ENCODE measurements at regions not wholly inside any gene's neighbourhood (a gene's known extent, or its start where the extent isn't known, plus 50 kb on each side); places are given as distances from the start of the nearest gene placed in this dataset.
"Not testable (repeated sequence)": the region's sequence is repeated elsewhere in the genome, so short reads cannot be mapped to it uniquely, and the experiment has no call there.

DNA sequence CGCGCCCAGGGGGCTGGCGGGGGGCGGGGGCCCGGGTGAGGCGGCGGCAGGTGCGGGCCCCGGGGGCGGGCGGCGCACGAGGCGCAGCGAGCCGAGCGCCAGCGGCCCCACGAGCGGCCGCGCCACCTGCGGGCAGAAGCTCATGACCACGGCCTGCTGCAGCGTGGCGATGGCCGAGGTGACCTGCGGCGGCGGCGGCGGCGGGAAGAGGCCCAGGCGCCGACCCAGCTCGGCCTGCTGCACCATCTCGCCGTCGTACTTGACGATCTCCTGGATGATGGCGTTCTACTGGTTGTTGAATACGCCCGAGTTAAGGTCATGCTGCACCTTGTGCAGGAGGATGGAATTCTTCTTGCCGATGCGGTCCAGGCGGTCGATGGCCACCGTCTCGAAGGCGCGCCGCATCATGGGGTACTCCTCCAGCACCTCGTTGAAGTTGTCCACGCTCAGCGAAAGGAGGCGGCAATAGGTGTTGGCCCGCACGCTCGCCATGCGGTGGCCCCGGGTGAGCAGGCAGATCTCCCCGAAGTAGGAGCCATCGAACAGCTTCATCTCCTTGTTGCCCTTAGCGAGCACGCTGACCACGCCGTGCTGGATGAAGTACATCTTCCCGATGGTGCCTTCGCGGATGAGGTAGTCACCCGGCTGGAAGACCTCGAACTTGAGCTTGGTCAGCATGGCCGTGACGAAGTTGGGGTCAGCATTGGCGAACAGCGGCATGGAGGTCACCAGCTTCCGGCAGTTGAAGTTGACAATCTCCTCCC lies 89.5 kb downstream of the GOLGA8K start:
- TF ChIP-seq, protein P1, sequence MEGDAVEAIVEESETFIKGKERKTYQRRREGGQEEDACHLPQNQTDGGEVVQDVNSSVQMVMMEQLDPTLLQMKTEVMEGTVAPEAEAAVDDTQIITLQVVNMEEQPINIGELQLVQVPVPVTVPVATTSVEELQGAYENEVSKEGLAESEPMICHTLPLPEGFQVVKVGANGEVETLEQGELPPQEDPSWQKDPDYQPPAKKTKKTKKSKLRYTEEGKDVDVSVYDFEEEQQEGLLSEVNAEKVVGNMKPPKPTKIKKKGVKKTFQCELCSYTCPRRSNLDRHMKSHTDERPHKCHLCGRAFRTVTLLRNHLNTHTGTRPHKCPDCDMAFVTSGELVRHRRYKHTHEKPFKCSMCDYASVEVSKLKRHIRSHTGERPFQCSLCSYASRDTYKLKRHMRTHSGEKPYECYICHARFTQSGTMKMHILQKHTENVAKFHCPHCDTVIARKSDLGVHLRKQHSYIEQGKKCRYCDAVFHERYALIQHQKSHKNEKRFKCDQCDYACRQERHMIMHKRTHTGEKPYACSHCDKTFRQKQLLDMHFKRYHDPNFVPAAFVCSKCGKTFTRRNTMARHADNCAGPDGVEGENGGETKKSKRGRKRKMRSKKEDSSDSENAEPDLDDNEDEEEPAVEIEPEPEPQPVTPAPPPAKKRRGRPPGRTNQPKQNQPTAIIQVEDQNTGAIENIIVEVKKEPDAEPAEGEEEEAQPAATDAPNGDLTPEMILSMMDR (IDR thresholded peaks at IDR 0.05; ENCODE audit: low read depth, low read length), result not testable (repeated sequence)
- TF ChIP-seq EZH2phosphoT487 (IDR thresholded peaks at IDR 0.05; ENCODE audit: low read depth), result not testable (repeated sequence)
